RWPE2 (cell line): ENCODE measurements at regions not wholly inside any gene's neighbourhood (a gene's known extent, or its start where the extent isn't known, plus 50 kb on each side); places are given as distances from the start of the nearest gene placed in this dataset.

ENCODE experiments used
- ATAC-seq: fragments of 200-7000 bp; cut with Tn5 transposase; 3 replicates; pipeline ENCODE4 v1.9.1; 2021; ENCODE audit warnings: low read depth
- DNase-seq: peaks from one replicate; pipeline ENCODE4 v3.0.0-alpha.2; 2020; ENCODE audit warnings: low spot score
- H3K27ac ChIP-seq: fragments of 450-650 bp; 2 replicates; pipeline ENCODE4 v1.5.1; 2017; ENCODE audit warnings: mild to moderate bottlenecking; ENCODE audit not compliant: poor library complexity, severe bottlenecking
- H3K27me3 ChIP-seq: fragments of 250-450 bp; sonication (Bioruptor Pico); 2 replicates; pipeline ENCODE4 v1.5.1; 2021; ENCODE audit warnings: mild to moderate bottlenecking, moderate library complexity; ENCODE audit not compliant: insufficient read depth, poor library complexity, severe bottlenecking
- H3K36me3 ChIP-seq: fragments of 250-450 bp; sonication (Bioruptor Pico); 2 replicates; pipeline ENCODE4 v1.5.1; 2020; ENCODE audit warnings: low read depth, mild to moderate bottlenecking, moderate library complexity
- H3K4me1 ChIP-seq: fragments of 250-450 bp; sonication (Bioruptor Pico); 2 replicates; pipeline ENCODE4 v1.5.1; 2021; ENCODE audit warnings: mild to moderate bottlenecking, moderate library complexity; ENCODE audit not compliant: insufficient read depth, poor library complexity, severe bottlenecking
- H3K4me3 ChIP-seq: fragments of 250-450 bp; sonication (Bioruptor Pico); 2 replicates; pipeline ENCODE4 v1.5.1; 2021; ENCODE audit warnings: mild to moderate bottlenecking, moderate library complexity; ENCODE audit not compliant: severe bottlenecking
- H3K9me3 ChIP-seq: fragments of 250-450 bp; sonication (Bioruptor Pico); 2 replicates; pipeline ENCODE4 v1.5.1; 2021; ENCODE audit warnings: mild to moderate bottlenecking, moderate library complexity; ENCODE audit not compliant: severe bottlenecking
- TF ChIP-seq, protein P1 (sequence below): fragments of 450-650 bp; IDR thresholded peaks from one replicate; pipeline ENCODE4 v1.5.1; 2017; ENCODE audit warnings: mild to moderate bottlenecking, moderate library complexity; ENCODE audit not compliant: poor library complexity, severe bottlenecking

DNA sequence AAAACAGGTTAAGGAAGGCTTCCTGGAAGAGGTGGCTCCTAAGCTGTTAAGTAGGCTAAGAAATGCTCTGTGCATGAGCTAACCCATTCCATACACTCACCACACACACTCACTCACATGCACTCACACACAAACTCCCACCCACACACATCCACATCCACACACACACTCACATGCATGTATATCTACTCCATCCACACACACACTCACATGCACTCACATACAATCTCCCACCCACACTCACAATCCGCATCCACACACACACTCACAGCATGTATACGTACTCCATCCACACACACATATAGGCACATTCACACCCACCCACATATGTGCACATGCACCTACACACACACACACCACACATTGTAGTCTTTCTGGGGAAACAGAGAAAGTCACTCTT, 89.3 kb upstream of the HNF1B start:
- TF ChIP-seq, protein P1, sequence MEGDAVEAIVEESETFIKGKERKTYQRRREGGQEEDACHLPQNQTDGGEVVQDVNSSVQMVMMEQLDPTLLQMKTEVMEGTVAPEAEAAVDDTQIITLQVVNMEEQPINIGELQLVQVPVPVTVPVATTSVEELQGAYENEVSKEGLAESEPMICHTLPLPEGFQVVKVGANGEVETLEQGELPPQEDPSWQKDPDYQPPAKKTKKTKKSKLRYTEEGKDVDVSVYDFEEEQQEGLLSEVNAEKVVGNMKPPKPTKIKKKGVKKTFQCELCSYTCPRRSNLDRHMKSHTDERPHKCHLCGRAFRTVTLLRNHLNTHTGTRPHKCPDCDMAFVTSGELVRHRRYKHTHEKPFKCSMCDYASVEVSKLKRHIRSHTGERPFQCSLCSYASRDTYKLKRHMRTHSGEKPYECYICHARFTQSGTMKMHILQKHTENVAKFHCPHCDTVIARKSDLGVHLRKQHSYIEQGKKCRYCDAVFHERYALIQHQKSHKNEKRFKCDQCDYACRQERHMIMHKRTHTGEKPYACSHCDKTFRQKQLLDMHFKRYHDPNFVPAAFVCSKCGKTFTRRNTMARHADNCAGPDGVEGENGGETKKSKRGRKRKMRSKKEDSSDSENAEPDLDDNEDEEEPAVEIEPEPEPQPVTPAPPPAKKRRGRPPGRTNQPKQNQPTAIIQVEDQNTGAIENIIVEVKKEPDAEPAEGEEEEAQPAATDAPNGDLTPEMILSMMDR: no peak
- ATAC-seq (no peak), DNase-seq (no peak)

DNA sequence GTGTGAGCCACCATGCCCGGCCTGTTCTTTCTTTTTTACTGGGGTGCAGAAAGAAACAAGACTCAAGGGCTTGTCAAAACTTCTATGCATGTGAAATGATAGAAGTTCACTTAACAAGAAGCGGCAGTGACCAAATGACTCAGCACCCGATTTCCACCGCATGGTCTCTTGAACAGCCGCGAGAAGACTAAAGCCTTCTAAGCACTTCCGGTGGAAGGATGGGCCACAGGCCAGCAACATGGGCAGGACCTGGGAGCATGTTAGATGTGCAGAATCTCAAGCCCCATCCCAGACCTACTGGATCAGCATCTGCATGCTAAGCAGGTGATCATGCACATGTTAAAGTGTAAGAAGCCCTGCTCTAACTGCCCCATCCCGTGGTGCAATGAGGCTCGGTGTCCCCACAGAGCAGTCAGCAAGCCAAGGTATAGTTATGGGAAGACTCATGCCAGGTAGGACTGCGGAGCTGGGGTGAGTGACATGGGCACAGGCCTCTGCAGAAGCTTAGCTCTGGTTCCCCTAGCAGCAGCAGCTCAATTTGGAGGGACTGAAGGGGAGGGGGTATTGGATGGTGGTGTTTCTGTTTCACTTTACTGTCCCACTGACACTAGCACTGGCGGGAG, 88.5 kb upstream of the HNF1B start:
- no peak overlapping the region for H3K4me3 ChIP-seq
- TF ChIP-seq, protein P1: no peak
- DNase-seq (no peak), ATAC-seq (no peak)
- no peak overlapping the region for H3K27ac ChIP-seq
- H3K27me3 ChIP-seq: no peaks in the 10 kb centered on the region
- H3K4me1 ChIP-seq: no peaks in the 10 kb centered on the region
- H3K9me3 ChIP-seq: no peaks in the 10 kb centered on the region
- no peaks in the 10 kb centered on the region for H3K36me3 ChIP-seq

More for the DNA sequence above, 89.3 kb upstream of the HNF1B start:
- Histone ChIP-seq H3K36me3 (no peaks in the 10 kb centered on the region), H3K4me1 (no peaks in the 10 kb centered on the region), H3K27ac (no peak overlapping the region), H3K9me3 (no peaks in the 10 kb centered on the region), H3K4me3 (no peak overlapping the region), H3K27me3 (no peaks in the 10 kb centered on the region)

DNA sequence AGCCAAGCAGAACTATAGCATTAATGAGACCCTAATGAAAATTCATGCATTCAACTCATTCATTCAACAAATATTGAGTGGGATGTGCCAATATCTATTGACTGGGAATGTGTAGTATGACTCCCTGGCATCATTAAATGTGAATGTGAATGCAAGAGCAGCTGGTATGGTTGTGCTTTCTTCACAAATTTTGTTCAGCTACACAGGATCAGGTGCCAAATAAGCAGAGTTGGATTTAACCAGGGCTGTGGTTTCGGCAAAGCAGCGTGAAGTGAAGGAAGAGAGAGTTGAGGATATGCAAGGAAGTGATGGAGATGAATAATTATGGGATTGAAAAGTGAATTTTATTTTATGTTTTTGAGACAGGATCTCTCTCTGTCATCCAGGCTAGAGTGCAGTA, 87.1 kb upstream of the HNF1B start:
- no peak for ATAC-seq
- no peaks in the 10 kb centered on the region for H3K4me1 ChIP-seq
- H3K9me3 ChIP-seq: no peaks in the 10 kb centered on the region
- no peak for DNase-seq
- TF ChIP-seq, protein P1: no peak
- H3K27ac ChIP-seq: no peak overlapping the region
- H3K4me3 ChIP-seq: no peak overlapping the region
- H3K36me3 ChIP-seq: no peaks in the 10 kb centered on the region
- H3K27me3 ChIP-seq: no peaks in the 10 kb centered on the region

DNA sequence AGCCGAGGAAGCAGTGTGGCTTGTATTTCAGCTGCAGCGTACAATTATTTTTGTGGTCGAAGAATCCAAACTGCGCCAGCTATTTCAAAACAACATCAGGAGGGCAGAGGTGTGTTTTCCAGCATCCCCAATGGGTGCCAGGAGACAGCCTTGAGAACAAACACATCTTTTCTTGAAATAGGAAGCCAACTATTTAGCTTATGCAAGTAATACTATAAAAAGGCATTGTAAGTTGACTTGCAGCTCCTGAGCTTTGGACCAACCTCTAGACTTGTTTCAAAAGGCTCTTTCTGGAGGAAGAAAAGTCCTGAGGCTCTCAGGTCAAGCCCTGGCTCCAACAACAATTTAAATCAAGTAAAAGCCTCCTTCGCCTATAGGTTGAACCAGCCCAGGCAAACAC, 86.6 kb upstream of the HNF1B start:
- Histone ChIP-seq H3K27me3 (no peaks in the 10 kb centered on the region), H3K27ac (no peak overlapping the region), H3K4me3 (no peak overlapping the region), H3K9me3 (no peaks in the 10 kb centered on the region), H3K36me3 (no peaks in the 10 kb centered on the region), H3K4me1 (no peaks in the 10 kb centered on the region)
- DNase-seq (no peak), ATAC-seq (no peak)
- TF ChIP-seq, protein P1: no peak

DNA sequence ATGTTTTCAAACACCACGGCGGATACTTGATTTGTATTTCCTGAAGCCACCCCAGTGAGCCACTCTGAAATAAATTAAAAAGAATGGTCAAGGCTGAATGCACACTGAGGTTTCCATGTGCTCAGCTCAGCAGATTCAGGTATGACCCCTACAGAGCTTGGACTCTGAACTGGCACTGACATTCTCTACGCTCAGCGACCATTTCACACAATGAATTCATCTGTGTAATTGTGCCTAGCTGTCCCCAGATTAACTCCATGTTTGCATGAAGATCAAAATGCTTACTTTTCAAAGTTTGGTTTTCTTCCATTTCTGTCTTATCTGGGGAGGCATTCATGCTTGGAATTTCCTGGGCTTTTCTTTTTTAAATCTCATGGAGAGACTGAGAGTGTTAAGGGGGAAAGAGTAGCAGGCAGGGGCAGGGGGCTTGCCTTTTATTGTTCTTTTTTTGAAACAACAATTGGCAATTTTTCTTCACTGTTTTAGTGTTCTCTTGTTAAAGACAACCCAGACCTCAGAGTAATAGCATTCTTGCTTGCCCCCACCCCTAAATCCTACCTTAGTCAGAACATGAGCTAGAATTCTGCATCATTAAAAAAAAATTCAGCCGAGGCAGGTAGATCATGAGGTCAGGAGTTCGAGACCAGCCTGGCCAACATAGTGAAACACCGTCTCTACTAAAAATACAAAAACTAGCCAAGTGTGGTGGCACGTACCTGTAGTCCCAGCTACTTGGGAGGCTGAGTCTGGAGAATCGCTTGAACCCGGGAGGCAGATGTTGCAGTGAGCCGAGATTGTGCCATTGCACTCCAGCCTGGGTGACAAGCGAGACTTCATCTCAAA, 85.5 kb upstream of the HNF1B start:
- Histone ChIP-seq H3K36me3 (no peaks in the 10 kb centered on the region), H3K9me3 (no peaks in the 10 kb centered on the region), H3K27ac (no peak overlapping the region), H3K27me3 (no peaks in the 10 kb centered on the region), H3K4me3 (no peak overlapping the region), H3K4me1 (peaks cover 2% of the 10 kb centered on the region)
- TF ChIP-seq, protein P1: no peak
- ATAC-seq: no peak
- DNase-seq: no peak
